T1000 (cell line): ENCODE measurements at regions not wholly inside any gene's neighbourhood (a gene's known extent, or its start where the extent isn't known, plus 50 kb on each side); places are given as distances from the start of the nearest gene placed in this dataset.

Experiments
- DNase-seq: peaks from one replicate; lab custom pipeline; 2025; ENCODE audit warnings: mixed read lengths; lab: John Stamatoyannopoulos, UW

DNA sequence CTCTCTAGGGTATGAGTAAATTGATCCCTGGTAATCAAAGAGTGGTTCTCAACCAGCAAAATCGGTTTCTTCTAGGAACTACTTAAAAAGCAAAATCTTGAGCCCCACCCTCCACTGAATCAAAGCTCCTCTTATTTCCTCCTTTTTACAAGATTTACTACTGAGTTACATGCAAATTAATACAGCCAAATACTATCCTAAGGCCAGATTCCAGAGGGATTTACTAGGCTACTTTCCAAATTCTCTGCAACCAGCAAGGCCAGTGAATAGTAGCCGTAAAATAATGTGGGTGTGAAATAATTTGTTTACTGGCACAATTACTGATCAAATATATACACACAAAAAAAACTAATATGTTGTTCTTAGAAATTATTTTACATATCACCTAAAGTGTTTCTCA lies 1583.8 kb downstream of the NCAM2 start:
- DNase-seq, result no peak

DNA sequence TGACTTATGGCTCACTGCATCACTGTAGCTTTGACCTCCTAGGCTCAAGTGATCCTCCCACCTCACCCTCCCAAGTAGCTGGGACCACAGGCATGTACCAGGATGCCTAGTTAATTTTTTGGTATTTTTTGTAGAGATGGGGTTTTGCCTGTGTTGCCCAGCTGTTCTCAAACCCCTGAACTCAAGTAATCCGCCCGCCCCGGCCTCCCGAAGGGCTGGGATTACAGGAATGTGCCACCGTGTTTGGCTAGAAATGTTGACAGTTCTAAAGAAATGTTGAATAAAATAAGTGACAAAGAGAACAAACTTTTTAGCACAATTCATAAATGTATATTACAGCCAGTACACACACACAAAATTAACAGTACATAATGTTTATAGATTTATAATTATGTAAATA lies 1586.1 kb downstream of the NCAM2 start:
- no peak for DNase-seq

DNA sequence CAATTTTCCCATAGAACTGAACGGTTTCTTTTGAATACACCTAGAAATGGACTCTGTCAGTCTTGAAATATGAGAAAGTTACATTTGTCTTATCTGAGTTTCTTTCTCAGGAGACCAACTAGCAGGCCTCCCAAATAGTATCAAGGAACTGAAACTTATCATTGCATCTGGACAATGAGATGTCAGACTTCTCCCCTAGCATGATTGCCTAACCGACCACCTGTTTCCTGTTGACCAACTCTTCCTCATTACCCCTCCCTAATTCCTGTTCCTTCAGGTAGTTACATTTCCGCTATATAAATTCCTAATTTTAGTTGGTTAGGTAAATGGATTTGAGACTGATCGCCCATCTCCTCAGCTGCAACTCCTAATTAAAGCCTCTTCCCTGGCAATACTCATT lies 1587.3 kb downstream of the NCAM2 start:
- no peak for DNase-seq

DNA sequence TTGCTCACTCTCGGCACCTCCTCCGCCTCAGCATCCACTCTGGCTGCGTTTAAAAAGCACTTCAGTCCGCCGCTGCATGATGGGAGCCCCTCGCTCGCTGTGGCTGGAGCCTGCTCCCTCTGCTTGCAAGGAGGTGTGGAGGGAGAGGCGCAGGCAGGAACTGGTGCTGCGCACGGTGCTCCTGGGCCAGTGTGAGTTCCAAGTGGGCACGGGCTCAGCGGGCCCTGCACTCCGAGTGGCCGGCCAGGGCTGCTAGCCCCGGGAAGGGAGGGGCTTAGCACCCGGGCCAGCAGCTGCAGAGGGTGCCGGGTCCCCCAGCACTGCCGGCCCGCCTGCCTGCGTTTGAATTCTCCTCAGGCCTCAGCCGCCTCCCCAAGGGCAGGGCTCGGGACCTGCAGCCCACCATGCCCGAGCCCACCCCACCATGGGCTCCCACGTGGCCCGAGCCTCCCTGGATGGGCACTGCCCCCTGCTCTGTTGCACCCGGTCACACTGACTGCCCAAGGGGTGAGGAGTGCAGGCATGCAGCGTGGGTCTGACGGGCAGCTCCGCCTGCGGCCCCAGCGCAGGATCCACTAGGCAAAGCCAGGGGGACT lies 1599.5 kb downstream of the NCAM2 start:
- no peak for DNase-seq

DNA sequence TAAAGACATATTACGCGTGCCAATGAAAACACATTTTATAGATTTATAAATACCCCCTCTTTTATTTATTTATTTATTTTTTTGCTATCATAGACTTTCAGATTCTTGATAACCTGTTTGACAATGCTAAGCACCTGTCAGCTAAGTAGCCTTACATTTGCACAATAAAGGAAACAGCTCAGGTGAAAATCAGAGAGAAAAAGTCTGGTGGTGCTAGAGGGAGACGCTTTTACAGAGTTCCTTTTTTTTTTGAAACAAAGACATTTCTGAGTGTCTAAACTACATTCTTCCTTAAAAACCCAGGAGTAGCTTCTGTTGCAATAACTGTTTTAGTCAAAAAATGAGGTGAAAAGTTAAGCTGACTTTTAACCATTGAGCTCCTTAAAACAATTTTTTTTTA lies 1611.6 kb downstream of the NCAM2 start:
- DNase-seq, result no peak

DNA sequence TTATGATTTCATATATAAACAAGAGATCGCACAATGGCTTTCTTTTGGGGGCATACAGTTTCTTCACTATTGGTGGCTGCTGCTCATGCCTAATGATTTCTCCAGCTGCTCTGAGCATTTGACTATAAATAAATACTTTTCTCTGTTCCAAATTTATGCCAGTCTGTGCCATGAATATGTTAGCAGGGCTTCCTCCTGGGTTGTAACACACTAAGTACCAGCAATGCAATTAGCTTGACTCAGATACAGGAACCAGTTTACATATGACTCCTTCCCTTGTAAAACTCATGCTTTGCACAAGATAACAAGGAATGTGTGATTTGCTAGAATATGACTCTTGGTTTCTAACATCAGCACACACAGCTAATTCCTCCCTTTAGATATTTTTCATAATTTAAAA lies 1629.7 kb downstream of the NCAM2 start:
- no peak for DNase-seq

DNA sequence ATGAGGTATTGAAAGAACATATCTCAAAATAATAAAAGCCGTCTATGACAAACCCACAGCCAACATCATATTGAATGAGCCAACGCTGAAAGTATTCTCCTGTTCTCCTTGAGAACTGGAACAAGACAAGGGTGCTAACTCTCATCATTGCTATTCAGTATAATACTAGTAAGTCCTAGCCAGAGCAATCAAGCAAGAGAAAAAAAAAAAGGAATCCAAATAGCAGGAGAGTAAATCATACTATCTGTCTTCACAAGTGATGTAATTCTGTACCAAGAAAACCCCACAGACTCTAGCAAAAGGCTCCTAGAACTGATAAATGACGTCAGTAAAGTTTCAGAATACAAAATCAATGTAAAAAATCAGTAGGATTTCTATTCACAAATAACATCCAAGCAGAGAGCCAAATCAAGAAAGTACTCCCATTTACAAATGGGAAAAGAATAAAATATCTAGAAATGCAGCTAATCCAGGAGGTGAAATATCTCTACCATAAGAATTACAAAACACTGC lies 1632.8 kb downstream of the NCAM2 start:
- DNase-seq, result no peak

DNA sequence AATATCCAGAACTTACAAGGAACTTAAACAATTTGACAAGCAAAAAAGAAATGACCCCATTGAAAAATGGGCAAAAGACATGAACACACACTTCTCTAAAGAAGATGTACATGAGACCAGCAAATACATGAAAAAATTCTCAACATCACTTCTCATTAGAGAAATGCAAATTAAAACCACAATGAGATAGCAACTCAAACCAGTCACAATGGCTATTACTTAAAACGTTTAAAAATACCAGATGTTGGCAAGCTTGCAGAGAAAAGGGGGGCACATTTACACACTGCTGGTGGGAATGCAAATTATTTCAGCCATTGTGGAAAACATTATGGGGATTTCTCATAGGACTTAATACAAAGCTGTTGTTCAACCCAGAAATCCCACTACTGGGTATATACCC lies 1634.0 kb downstream of the NCAM2 start:
- no peak for DNase-seq

DNA sequence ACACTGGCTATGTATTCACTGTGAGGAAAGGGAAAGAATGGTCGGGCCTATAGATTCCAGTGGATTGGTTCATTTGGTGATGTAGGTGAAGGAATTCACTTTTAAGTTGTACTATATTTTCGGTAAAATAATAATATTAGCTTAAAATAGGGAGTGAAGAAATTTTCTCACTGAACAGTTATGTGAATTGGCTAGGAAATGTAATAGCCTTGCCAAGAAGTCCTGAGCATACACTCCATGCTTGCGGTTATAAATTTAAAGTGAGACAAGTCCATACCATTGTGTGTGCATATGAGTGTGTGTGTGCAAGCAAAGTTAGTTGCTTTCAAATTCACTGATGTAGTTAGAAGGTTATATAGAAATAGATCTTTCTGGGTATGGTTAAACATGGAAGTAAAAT lies 1651.0 kb downstream of the NCAM2 start:
- DNase-seq, result no peak

DNA sequence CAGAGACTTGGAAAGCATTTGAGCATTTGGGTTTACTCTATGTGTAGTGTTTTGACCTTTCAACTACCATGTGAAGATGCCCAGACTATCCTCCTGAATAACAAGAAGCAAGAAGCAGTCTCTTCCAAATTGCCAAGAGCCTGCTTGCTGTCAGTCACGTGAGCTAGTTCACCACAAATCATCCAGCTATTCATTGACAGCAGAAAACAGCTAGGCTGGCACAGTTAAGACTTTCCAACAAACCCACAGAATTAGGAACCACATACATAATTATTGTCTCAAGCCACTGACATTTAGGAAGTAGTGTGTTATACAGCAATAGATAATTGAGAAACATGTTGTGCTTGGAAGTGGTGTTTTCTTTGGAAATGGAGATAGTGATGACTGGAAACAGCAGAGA lies 1652.0 kb downstream of the NCAM2 start:
- no peak for DNase-seq

DNA sequence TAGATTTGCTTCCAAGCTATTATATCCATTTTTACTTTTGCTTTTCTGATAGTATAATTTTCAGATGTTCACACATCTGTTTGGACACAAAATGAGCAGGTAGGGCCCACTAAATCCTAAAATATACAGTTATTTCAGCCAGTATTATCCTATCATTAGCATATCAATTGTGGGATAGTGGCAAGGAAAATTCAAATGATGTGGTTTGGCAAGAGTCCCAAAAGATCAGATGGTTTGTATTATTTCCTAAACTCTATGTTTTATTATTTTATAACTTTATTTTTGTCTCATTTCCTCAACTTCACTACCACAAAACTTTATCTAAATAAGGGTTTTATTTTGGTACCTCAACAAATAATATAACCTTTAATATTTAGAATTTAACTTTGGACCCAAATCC lies 1659.6 kb downstream of the NCAM2 start:
- DNase-seq, result no peak

DNA sequence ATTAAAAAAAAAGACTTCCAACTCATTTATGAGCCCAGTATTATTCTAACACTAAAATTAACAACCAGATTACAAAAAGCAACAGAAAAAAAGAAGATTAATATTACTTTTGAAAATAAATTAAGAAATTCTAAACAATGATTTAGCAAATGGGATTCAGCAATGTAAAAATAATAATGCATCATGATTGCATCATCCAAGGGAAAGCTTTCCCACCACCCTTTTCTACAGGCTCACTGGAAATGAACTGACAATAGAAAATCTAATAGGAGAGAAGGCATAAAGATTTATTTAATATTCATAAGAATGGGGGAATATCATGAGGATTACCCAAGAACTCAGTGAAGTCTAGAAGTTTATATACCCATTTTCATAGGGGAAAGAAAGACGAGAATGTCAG lies 1671.9 kb downstream of the NCAM2 start:
- DNase-seq, result no peak

DNA sequence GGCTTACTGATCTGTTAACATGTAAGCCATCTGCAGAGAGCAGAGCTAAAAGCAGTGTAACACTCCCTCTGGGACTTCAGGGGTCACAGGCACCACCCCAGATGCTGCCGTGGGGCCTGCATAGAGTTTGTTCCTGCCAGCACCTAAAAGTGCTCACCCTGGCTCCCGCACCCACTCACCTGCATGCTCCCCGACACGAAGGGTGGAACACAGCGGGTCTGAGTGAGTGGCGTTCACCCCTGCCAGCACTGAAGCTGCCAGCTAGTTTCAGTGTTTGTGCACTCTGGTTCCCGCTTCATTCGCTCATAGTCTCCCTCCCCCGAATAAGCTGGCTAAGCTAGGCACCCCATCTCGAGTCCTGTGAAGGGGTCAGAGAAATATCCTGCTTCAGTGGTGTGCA lies 1681.0 kb downstream of the NCAM2 start:
- no peak for DNase-seq

DNA sequence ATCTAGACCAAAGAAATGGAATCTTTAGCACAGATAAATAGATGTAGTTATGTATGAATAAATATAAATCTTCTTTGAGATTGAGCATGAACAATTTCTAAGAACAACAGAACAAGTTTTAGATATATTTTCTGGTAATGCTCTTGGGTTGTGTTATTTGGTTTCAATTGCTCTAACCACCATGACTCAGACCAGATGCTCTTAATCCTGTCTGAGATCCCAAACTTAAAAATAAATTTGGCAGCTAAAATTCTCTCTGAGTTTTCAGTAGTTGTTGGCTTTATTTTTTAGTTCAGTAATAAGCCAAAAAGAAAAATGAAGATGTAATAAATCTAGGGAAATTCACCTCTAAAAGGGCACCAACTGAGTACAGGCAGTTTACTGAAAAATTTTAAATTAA lies 1693.4 kb downstream of the NCAM2 start:
- DNase-seq, result no peak

DNA sequence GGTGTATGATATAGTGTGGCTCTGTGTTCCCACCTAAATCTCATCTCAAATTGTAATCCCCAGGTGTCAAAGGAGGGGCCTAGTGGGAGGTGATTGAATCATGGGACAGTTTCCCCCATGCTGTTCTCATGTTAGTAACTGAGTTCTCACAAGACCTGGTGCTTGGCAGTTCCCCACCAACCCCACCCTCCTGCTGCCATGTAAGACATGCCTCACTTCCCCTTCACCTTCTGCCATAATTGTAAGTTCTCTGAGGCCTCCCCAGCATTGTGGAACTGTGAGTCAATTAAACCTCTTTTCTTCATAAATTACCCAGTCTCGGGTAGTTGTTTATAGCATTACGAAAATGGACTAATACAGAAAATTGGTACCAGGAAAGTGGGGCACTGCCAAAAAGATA lies 1705.3 kb downstream of the NCAM2 start:
- DNase-seq, result no peak

DNA sequence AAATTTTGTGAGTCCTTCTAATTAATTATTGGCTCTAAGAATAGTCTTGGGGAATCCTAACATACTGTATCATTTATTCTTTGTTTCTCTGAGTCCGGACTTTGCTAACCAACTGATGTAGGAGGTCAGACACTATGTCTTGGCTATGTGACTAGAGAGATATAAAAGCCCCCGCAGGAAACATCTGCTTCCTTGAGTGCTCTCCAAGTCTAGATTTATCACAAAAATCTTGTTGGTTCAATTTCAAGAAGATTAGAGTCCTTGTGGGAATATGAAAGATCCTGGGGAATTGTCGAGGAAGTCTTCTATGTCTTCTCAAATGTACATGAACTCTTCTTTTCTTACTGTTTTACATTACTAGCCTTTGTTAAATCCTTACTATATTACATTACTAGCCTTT lies 1712.5 kb downstream of the NCAM2 start:
- no peak for DNase-seq

DNA sequence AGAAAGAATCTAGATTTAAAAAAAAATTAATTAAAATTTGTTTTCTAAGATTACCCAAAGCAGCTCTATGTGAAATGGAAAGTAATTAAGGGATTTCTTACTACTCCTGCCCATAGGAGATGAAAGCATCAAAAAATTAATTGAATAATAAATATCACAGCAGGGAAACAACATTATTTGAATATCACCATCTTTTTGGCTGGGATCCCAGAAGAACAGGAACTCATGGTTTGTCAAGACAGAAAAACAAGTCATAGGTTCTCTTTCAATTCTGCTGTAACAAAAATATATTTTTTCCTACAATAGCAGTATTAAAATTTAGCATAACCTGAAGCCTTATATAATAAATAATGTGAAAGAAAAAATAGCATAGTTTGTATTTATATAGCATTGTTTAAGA lies 1713.4 kb downstream of the NCAM2 start:
- no peak for DNase-seq

DNA sequence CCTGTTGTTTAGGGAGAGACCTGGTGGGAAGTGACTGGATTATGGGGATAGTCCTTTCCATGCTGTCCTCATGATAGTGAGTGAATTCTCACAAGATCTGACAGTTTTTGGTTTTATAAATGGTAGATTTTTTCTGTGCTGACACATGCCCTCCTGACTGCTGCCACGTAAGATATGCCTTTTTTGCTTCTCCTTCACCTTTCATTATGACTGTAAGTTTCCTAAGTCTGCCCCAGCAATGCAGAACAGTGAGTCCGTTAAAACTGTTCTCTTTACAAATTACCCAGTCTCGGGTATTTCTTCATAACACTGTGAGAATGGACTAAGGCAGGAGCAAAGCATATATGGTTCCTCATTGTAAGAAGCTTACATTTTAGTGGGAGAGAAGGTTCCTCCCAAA lies 1727.2 kb downstream of the NCAM2 start:
- DNase-seq, result no peak

DNA sequence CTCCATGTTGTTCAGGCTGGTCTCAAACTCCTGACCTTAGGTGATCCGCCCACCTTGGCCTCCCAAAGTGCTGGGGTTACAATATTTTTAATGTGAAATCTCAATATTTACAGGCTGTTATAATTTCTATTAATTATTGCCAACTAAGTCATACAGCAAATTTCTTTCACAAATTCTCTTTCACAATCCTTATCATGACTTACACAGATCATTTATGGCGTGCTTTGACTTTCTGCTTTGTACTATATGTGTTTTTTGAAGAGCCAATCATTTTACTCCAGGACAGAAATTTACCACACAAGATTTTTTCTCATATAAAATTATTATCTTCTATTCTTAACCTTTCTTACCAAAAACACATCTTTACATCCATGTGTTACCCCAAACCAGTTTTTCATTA lies 1729.9 kb downstream of the NCAM2 start:
- DNase-seq, result no peak

DNA sequence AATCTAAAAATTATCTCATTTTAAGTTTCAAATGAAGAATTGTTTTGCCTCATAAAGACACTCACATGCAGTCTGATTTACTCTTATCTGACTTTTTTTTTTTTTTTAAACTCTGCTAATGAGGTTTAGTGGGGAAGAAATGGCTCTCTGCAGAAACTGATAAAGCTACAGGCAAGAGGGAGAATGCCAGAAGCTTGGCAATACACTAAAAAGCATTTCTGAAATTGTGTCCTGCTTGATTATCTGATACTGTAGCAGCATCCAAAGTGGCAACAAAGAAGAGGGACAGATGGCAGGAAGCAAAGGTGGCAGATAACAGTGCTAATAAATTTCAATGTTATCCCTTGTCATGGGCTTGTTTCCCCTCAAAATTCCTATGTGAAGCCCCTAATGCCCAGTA lies 1744.9 kb downstream of the NCAM2 start:
- DNase-seq, result no peak

DNA sequence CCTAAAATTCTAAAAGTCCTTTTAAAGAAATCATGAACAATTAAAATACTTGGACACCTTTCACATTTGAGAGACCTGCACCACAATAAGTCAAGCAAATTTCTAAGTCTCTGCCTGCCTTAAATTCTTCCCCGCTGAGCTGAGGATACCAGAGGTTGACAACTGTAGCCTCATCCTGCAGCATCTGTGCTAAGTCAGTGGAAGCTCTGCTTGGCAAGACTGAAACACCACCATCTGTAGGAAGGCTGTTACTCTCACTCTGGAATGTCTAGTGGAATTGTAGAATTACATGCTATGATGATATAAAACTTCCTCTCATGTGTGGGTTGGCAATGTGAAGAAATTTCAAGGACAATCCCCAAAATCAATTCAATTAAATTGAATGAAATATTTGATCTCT lies 1756.5 kb downstream of the NCAM2 start:
- no peak for DNase-seq

DNA sequence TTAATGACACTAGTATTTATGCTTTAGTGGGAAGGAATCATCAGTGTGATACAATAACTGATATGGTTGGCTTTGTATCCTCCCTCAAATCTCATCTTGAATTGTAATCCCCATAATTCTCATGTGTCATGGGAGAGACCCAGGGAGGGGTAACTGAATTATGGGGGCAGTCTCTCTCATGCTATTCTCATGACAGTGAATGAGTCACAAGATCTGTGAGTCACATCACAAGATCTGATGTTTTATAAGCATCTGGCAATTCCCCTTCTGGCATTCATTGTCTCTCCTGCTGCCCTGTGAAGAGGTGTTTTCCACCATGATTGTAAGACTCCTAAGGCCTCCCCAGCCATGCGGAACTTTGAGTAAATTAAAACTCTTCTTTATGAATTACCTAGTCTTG lies 1760.3 kb downstream of the NCAM2 start:
- peak; percentile 0 for DNase-seq

DNA sequence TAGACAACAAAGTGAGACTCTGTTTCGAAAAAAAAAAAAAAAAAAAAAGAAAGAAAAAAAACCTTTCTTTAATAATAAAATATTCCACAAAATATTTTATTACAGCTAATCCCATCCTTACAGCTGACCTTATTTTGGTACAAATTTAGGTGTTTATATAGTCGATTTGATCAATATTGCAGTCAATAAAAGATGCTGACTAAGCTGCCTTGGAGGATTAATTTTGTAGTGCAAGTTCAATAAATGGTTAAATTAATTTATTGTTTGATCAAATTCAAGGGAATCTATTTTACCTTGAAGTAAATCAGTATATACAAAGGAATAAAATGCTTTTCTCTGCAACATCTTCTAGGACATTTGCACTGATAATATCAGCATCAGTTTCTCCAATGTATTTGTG lies 1764.3 kb downstream of the NCAM2 start:
- DNase-seq, result no peak

DNA sequence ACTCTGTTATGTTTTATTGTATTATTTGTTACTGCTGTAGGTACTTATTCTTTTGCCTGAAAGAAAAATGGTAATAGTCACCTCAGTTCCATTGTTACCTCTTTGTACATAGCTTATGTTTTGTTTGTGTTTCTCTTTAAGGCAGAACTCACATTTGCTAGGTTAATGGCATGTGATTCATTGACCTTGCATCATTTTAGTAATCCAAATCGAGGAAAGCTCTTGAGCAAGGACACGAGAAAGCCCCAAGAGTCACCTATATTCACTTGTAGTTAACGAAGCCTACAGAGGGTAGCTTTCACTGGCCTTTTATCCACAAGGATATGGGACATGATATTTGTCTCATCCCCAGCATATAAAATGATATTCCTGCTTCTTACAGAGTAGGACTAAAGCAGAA lies 1765.2 kb downstream of the NCAM2 start:
- DNase-seq, result no peak

DNA sequence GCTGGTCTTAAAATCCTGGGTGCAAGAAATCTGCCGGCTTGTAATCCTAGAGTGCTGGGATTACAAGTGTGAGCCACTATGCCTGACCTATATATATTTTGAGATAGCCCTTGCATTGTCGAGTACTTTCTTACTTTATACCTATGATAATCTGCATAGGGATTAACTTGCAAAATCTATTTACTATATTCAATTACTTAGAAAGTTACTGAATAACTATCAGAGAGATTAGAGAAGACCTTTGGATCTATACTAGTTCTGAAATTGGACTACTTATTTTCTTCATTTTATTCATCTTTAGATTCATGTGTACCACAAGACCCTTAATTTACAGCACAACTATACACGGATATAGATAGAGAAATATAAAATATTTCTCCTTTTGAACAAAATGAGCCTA lies 1766.0 kb downstream of the NCAM2 start:
- no peak for DNase-seq
